HG02571 (cell line): ENCODE measurements at regions not wholly inside any gene's neighbourhood (a gene's known extent, or its start where the extent isn't known, plus 50 kb on each side); places are given as distances from the start of the nearest gene placed in this dataset.

Experiments used
- ATAC-seq: cut with Tn5 transposase; IDR thresholded peaks from one replicate; pipeline ENCODE4 v1.9.1; 2021; ENCODE audit warnings: mild to moderate bottlenecking, moderate library complexity; ENCODE audit not compliant: unreplicated experiment

GRCh38 chr22:48331691-48332220 lies 1495.9 kb downstream of the BRD1 start:
- no peak for ATAC-seq

- no peak for ATAC-seq
Measured at GRCh38 chr22:48331266-48331665, 1496.4 kb downstream of the BRD1 start.

- no peak for ATAC-seq
Measured at GRCh38 chr22:48327721-48328120, 1500.0 kb downstream of the BRD1 start.

- ATAC-seq = no peak
Measured at GRCh38 chr22:48323746-48324145, 1503.9 kb downstream of the BRD1 start.

- ATAC-seq = no peak
Measured at GRCh38 chr22:48322907-48323306, 1504.8 kb downstream of the BRD1 start.

GRCh38 chr22:48321986-48322545 lies 1505.6 kb downstream of the BRD1 start:
- no peak for ATAC-seq

- ATAC-seq = no peak
Measured at GRCh38 chr22:48320683-48321451, 1506.8 kb downstream of the BRD1 start.

- ATAC-seq = no peak
Measured at GRCh38 chr22:48320048-48320682, 1507.5 kb downstream of the BRD1 start.

GRCh38 chr22:48319321-48320047 lies 1508.2 kb downstream of the BRD1 start:
- no peak for ATAC-seq

- ATAC-seq = no peak
Measured at GRCh38 chr22:48318575-48319320, 1508.9 kb downstream of the BRD1 start.

GRCh38 chr22:48318173-48318572 lies 1509.5 kb downstream of the BRD1 start:
- no peak for ATAC-seq

GRCh38 chr22:48316257-48317250 lies 1511.1 kb downstream of the BRD1 start:
- no peak for ATAC-seq

GRCh38 chr22:48315439-48316256 lies 1512.0 kb downstream of the BRD1 start:
- ATAC-seq = no peak

GRCh38 chr22:48314073-48314472 lies 1513.6 kb downstream of the BRD1 start:
- ATAC-seq = no peak

GRCh38 chr22:48313175-48313830 lies 1514.4 kb downstream of the BRD1 start:
- no peak for ATAC-seq

GRCh38 chr22:48310740-48311139 lies 1516.9 kb downstream of the BRD1 start:
- ATAC-seq = no peak

GRCh38 chr22:48310289-48310688 lies 1517.4 kb downstream of the BRD1 start:
- no peak for ATAC-seq

GRCh38 chr22:48309836-48310235 lies 1517.8 kb downstream of the BRD1 start:
- no peak for ATAC-seq
